MM.1S (cell line): ENCODE measurements at regions not wholly inside any gene's neighbourhood (a gene's known extent, or its start where the extent isn't known, plus 50 kb on each side); places are given as distances from the start of the nearest gene placed in this dataset.

Experiments
- DNase-seq: peaks from one replicate; pipeline ENCODE4 v3.0.0-alpha.2; 2015
- H2AFZ ChIP-seq: fragments of 300-600 bp; sonication (generic); 2 replicates; pipeline ENCODE4 v1.6.0; 2016; ENCODE audit warnings: antibody characterized with exemption, low read length
- H3F3A ChIP-seq: fragments of 300-600 bp; sonication (generic); 2 replicates; pipeline ENCODE4 v1.6.1; 2016; ENCODE audit warnings: mild to moderate bottlenecking, antibody characterized with exemption, low read length, moderate library complexity, mixed read lengths; ENCODE audit not compliant: insufficient read depth
- H3K27ac ChIP-seq: fragments of 300-600 bp; sonication (generic); 2 replicates; pipeline ENCODE4 v1.5.1; 2016; ENCODE audit warnings: mild to moderate bottlenecking, low read length
- H3K27me3 ChIP-seq: fragments of 300-600 bp; sonication (generic); replicated peaks from 2 replicates; pipeline ENCODE4 v1.6.0; 2016; ENCODE audit warnings: low read length; ENCODE audit not compliant: insufficient read depth
- H3K36me3 ChIP-seq: fragments of 300-600 bp; sonication (generic); replicated peaks from 2 replicates; pipeline ENCODE4 v1.6.1; 2016; ENCODE audit warnings: mild to moderate bottlenecking, low read length, mixed read lengths; ENCODE audit not compliant: insufficient read depth
- H3K4me1 ChIP-seq: fragments of 300-600 bp; sonication (generic); 2 replicates; pipeline ENCODE4 v1.6.1; 2016; ENCODE audit warnings: low read length, mixed read lengths
- H3K4me2 ChIP-seq: fragments of 300-600 bp; sonication (generic); 2 replicates; pipeline ENCODE4 v1.6.0; 2016; ENCODE audit warnings: low read depth, low read length
- H3K4me3 ChIP-seq: fragments of 300-600 bp; sonication (generic); 2 replicates; pipeline ENCODE4 v1.5.1; 2016; ENCODE audit warnings: low read length, mixed read lengths
- H3K79me2 ChIP-seq: fragments of 300-600 bp; sonication (generic); 2 replicates; pipeline ENCODE4 v1.6.1; 2016; ENCODE audit warnings: mixed run types, low read length, mixed read lengths
- H3K9ac ChIP-seq: fragments of 300-600 bp; sonication (generic); 2 replicates; pipeline ENCODE4 v1.6.1; 2016; ENCODE audit warnings: low read length, mixed read lengths
- H3K9me2 ChIP-seq: fragments of 300-600 bp; sonication (generic); replicated peaks from 2 replicates; pipeline ENCODE4 v1.6.1; 2016; ENCODE audit warnings: mild to moderate bottlenecking, low read length, mixed read lengths; ENCODE audit not compliant: insufficient read depth
- H3K9me3 ChIP-seq: fragments of 300-600 bp; sonication (generic); replicated peaks from 2 replicates; pipeline ENCODE4 v1.6.1; 2016; ENCODE audit warnings: mild to moderate bottlenecking, low read length, mixed read lengths; ENCODE audit not compliant: insufficient read depth
- H4K20me1 ChIP-seq: fragments of 300-600 bp; sonication (generic); 2 replicates; pipeline ENCODE4 v1.6.1; 2016; ENCODE audit warnings: mild to moderate bottlenecking, low read length, moderate library complexity, mixed read lengths; ENCODE audit not compliant: insufficient read depth
- CTCF ChIP-seq: fragments of 300-600 bp; sonication (generic); IDR thresholded peaks from 2 replicates; pipeline ENCODE4 v1.5.1; 2016; ENCODE audit warnings: antibody characterized with exemption, low read length, mixed read lengths
- EZH2 ChIP-seq: fragments of 300-600 bp; sonication (generic); optimal IDR thresholded peaks from 2 replicates; pipeline ENCODE3; 2017; ENCODE audit warnings: low read depth, mild to moderate bottlenecking, antibody characterized with exemption, low read length, mixed read lengths
- EZH2phosphoT487 ChIP-seq: fragments of 300-600 bp; sonication (generic); IDR thresholded peaks from 2 replicates; pipeline ENCODE4 v1.6.1; 2018; ENCODE audit warnings: antibody characterized with exemption, low read length

GRCh38 chr11:59267196-59267595 is 54.5 kb upstream of the MPEG1 start:
- Histone ChIP-seq H3K9me3 (no peaks in the 10 kb centered on the region), H3K79me2 (no peaks in the 10 kb centered on the region), H3K36me3 (no peaks in the 10 kb centered on the region), H3K4me3 (no peak overlapping the region), H3K27me3 (no peaks in the 10 kb centered on the region), H3K4me2 (no peak overlapping the region), H3K9ac (no peak overlapping the region), H3K9me2 (no peaks in the 10 kb centered on the region), H3K4me1 (no peaks in the 10 kb centered on the region), H3F3A (no peaks in the 10 kb centered on the region), H2AFZ (no peak overlapping the region), H3K27ac (no peak overlapping the region), H4K20me1 (no peaks in the 10 kb centered on the region)
- DNase-seq = no peak
- no peak for TF ChIP-seq CTCF
- no peak for TF ChIP-seq EZH2phosphoT487
- no peak for TF ChIP-seq EZH2

- Histone ChIP-seq H3F3A (no peaks in the 10 kb centered on the region), H3K79me2 (no peaks in the 10 kb centered on the region), H3K9me3 (no peaks in the 10 kb centered on the region), H3K9ac (no peak overlapping the region), H2AFZ (no peak overlapping the region), H3K9me2 (no peaks in the 10 kb centered on the region), H3K27me3 (no peaks in the 10 kb centered on the region), H3K4me3 (no peak overlapping the region), H3K4me1 (no peaks in the 10 kb centered on the region), H3K27ac (no peak overlapping the region), H3K36me3 (no peaks in the 10 kb centered on the region), H4K20me1 (no peaks in the 10 kb centered on the region), H3K4me2 (no peak overlapping the region)
- TF ChIP-seq EZH2phosphoT487 = no peak
- TF ChIP-seq EZH2 = no peak
- TF ChIP-seq CTCF = no peak
- no peak for DNase-seq
Observed at GRCh38 chr11:59266491-59266890, 53.8 kb upstream of the MPEG1 start.

- Histone ChIP-seq H3K27me3 (no peaks in the 10 kb centered on the region), H3K36me3 (no peaks in the 10 kb centered on the region), H2AFZ (no peak overlapping the region), H3K4me3 (no peak overlapping the region), H3K9me3 (no peaks in the 10 kb centered on the region), H3K4me2 (no peak overlapping the region), H3K9ac (no peak overlapping the region), H3K9me2 (no peaks in the 10 kb centered on the region), H3K79me2 (no peaks in the 10 kb centered on the region), H3K27ac (no peak overlapping the region), H4K20me1 (no peaks in the 10 kb centered on the region), H3K4me1 (no peaks in the 10 kb centered on the region), H3F3A (no peaks in the 10 kb centered on the region)
- TF ChIP-seq EZH2 = no peak
- no peak for TF ChIP-seq CTCF
- no peak for TF ChIP-seq EZH2phosphoT487
- no peak for DNase-seq
Observed at GRCh38 chr11:59265735-59266134, 53.0 kb upstream of the MPEG1 start.
